Neural cell (in vitro differentiated cells): ENCODE measurements at regions not wholly inside any gene's neighbourhood (a gene's known extent, or its start where the extent isn't known, plus 50 kb on each side); places are given as distances from the start of the nearest gene placed in this dataset.
"Not testable (repeated sequence)": the region's sequence is repeated elsewhere in the genome, so short reads cannot be mapped to it uniquely, and the experiment has no call there.

Experiments used
- H2AFZ ChIP-seq: fragments of 200-600, 300-800 bp; sonication (generic), shearing (Covaris generic); 2 replicates; pipeline ENCODE4 v1.6.0; 2014; ENCODE audit warnings: low read depth, mild to moderate bottlenecking, antibody characterized with exemption, low read length, moderate library complexity
- H3F3A ChIP-seq: fragments of 200-600 bp; shearing (Covaris generic); 2 replicates; pipeline ENCODE4 v1.6.1; 2016; ENCODE audit warnings: mild to moderate bottlenecking, moderate library complexity, mixed read lengths, antibody characterized with exemption, low read length; ENCODE audit not compliant: insufficient read depth, poor library complexity, severe bottlenecking
- H3K27ac ChIP-seq: fragments of 200-600, 300-800 bp; sonication (generic), shearing (Covaris generic); 2 replicates; pipeline ENCODE4 v1.5.1; 2014; ENCODE audit warnings: mild to moderate bottlenecking, low read length, moderate library complexity
- H3K27me3 ChIP-seq: fragments of 300-800, 200-600 bp; sonication (generic), shearing (Covaris generic); 2 replicates; pipeline ENCODE4 v1.6.0; 2014; ENCODE audit warnings: mild to moderate bottlenecking, low read depth, low read length, moderate library complexity; ENCODE audit not compliant: insufficient read depth
- H3K36me3 ChIP-seq: fragments of 300-800, 200-600 bp; sonication (generic), shearing (Covaris generic); 2 replicates; pipeline ENCODE4 v1.5.1; 2014; ENCODE audit warnings: mild to moderate bottlenecking, antibody characterized with exemption, low read length, moderate library complexity; ENCODE audit not compliant: insufficient read depth
- H3K4me2 ChIP-seq: fragments of 300-800, 200-600 bp; sonication (generic), shearing (Covaris generic); 2 replicates; pipeline ENCODE4 v1.6.0; 2014; ENCODE audit warnings: mild to moderate bottlenecking, low read length
- H3K4me3 ChIP-seq: fragments of 300-800, 200-600 bp; sonication (generic), shearing (Covaris generic); 2 replicates; pipeline ENCODE4 v1.5.1; 2014; ENCODE audit warnings: mild to moderate bottlenecking, low read length, moderate library complexity
- H3K79me2 ChIP-seq: fragments of 200-600 bp; shearing (Covaris generic); replicated peaks from 2 replicates; pipeline ENCODE4 v1.6.0; 2014; ENCODE audit warnings: mild to moderate bottlenecking, low read length, moderate library complexity; ENCODE audit not compliant: insufficient read depth
- H3K9ac ChIP-seq: fragments of 300-800, 200-600 bp; sonication (generic), shearing (Covaris generic); 2 replicates; pipeline ENCODE4 v1.6.1; 2016; ENCODE audit warnings: mild to moderate bottlenecking, low read length, mixed read lengths
- H3K9me2 ChIP-seq: fragments of 200-600 bp; shearing (Covaris generic); 2 replicates; pipeline ENCODE4 v1.6.1; 2016; ENCODE audit warnings: mild to moderate bottlenecking, low read length, mixed read lengths; ENCODE audit not compliant: insufficient read depth
- H3K9me3 ChIP-seq: fragments of 200-600, 300-800 bp; sonication (generic), shearing (Covaris generic); 2 replicates; pipeline ENCODE4 v1.6.1; 2016; ENCODE audit warnings: mild to moderate bottlenecking, mixed run types, low read length, moderate library complexity, mixed read lengths
- H4K20me1 ChIP-seq: fragments of 200-600 bp; shearing (Covaris generic); 2 replicates; pipeline ENCODE4 v1.6.1; 2016; ENCODE audit warnings: mild to moderate bottlenecking, mixed run types; ENCODE audit not compliant: insufficient read depth
- EP300 ChIP-seq: fragments of 450-650 bp; conservative IDR thresholded peaks from 2 replicates; pipeline ENCODE4 v1.6.1; 2014; ENCODE audit warnings: antibody characterized with exemption, mild to moderate bottlenecking, moderate library complexity; ENCODE audit not compliant: poor library complexity, severe bottlenecking
- EZH2 ChIP-seq: fragments of 200-600, 300-800 bp; shearing (Covaris generic), sonication (generic); IDR thresholded peaks from 2 replicates; pipeline ENCODE4 v1.6.1; 2014; ENCODE audit warnings: antibody characterized with exemption, low read length, borderline replicate concordance, mild to moderate bottlenecking; ENCODE audit not compliant: insufficient read depth, poor library complexity, severe bottlenecking
- MXI1 ChIP-seq: fragments of 450-650 bp; conservative IDR thresholded peaks from 2 replicates; pipeline ENCODE4 v1.6.1; 2014; ENCODE audit warnings: antibody characterized with exemption, mild to moderate bottlenecking; ENCODE audit not compliant: poor library complexity, severe bottlenecking
- POLR2AphosphoS5 ChIP-seq: IDR thresholded peaks from 2 replicates; pipeline ENCODE4 v1.6.1; 2012
- RAD21 ChIP-seq: fragments of 450-650 bp; conservative IDR thresholded peaks from 2 replicates; pipeline ENCODE4 v1.6.1; 2014; ENCODE audit warnings: antibody characterized with exemption, mild to moderate bottlenecking, moderate library complexity
- REST ChIP-seq: IDR thresholded peaks from 2 replicates; pipeline ENCODE4 v1.6.1; 2012; ENCODE audit warnings: borderline replicate concordance
- TAF1 ChIP-seq: IDR thresholded peaks from 2 replicates; pipeline ENCODE4 v1.6.1; 2012; ENCODE audit warnings: low read depth
- TF ChIP-seq, protein P1 (sequence below): fragments of 450-650 bp; IDR thresholded peaks from 2 replicates; pipeline ENCODE4 v1.5.1; 2014; ENCODE audit warnings: antibody characterized with exemption, mild to moderate bottlenecking, moderate library complexity; ENCODE audit not compliant: poor library complexity, severe bottlenecking

DNA sequence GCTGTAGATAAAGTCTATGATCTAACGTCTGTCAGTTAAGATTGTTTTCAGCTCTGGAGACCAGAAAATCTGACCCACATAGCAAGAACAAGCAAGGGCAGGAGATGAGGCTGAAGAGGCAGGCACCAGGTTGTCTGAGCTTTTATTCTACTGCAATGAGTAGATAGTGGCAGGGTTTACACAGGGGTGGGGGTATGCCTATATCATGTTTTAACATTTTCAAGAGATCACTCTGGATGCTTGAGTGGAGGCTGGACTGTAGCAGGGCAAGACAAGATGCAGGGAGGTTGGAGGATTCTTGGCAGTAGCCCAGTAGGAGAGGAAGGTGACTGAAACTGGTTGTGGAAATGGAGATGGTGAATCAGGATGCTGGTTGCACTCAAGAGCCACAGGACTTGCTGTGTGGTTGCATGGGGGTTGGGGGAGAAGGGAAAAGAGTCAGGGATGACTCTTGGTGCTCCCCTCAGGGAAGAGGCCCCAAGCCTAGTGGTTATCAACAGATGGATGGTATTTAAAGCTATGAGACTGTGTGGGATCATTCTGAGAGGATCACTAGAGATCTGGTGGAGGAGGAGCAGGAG is 143.1 kb upstream of the KCNJ18 start:
- H3F3A ChIP-seq, result no peaks in the 10 kb centered on the region
- no peaks in the 10 kb centered on the region for H3K9me3 ChIP-seq
- no peak overlapping the region for H2AFZ ChIP-seq
- no peaks in the 10 kb centered on the region for H4K20me1 ChIP-seq
- H3K9ac ChIP-seq, result no peak overlapping the region
- no peaks in the 10 kb centered on the region for H3K27me3 ChIP-seq
- H3K36me3 ChIP-seq, result no peaks in the 10 kb centered on the region
- H3K79me2 ChIP-seq, result no peaks in the 10 kb centered on the region
- no peak overlapping the region for H3K27ac ChIP-seq
- no peak overlapping the region for H3K4me2 ChIP-seq
- TF ChIP-seq, protein P1, sequence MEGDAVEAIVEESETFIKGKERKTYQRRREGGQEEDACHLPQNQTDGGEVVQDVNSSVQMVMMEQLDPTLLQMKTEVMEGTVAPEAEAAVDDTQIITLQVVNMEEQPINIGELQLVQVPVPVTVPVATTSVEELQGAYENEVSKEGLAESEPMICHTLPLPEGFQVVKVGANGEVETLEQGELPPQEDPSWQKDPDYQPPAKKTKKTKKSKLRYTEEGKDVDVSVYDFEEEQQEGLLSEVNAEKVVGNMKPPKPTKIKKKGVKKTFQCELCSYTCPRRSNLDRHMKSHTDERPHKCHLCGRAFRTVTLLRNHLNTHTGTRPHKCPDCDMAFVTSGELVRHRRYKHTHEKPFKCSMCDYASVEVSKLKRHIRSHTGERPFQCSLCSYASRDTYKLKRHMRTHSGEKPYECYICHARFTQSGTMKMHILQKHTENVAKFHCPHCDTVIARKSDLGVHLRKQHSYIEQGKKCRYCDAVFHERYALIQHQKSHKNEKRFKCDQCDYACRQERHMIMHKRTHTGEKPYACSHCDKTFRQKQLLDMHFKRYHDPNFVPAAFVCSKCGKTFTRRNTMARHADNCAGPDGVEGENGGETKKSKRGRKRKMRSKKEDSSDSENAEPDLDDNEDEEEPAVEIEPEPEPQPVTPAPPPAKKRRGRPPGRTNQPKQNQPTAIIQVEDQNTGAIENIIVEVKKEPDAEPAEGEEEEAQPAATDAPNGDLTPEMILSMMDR, result no peak
- TF ChIP-seq RAD21, result no peak
- TF ChIP-seq MXI1, result no peak
- no peak for TF ChIP-seq EZH2
- TF ChIP-seq TAF1, result no peak
- no peak for TF ChIP-seq EP300
- TF ChIP-seq REST, result no peak
- TF ChIP-seq POLR2AphosphoS5, result no peak
- H3K9me2 ChIP-seq, result no peaks in the 10 kb centered on the region
- H3K4me3 ChIP-seq, result no peak overlapping the region

GRCh38 chr17:21550031-21550430 is 142.3 kb upstream of the KCNJ18 start:
- H3K9me2 ChIP-seq, H3F3A ChIP-seq, H4K20me1 ChIP-seq, H3K27ac ChIP-seq, H3K9me3 ChIP-seq, H3K27me3 ChIP-seq, H3K79me2 ChIP-seq, H3K4me2 ChIP-seq, H2AFZ ChIP-seq, H3K9ac ChIP-seq, H3K4me3 ChIP-seq, H3K36me3 ChIP-seq: not testable (repeated sequence)
